Progenitor cell of endocrine pancreas (in vitro differentiated cells): ENCODE measurements at regions not wholly inside any gene's neighbourhood (a gene's known extent, or its start where the extent isn't known, plus 50 kb on each side); places are given as distances from the start of the nearest gene placed in this dataset.
A peak's percentile ranks its signal among the peaks of the same experiment; 100 is the strongest.
"Not testable (repeated sequence)": the region's sequence is repeated elsewhere in the genome, so short reads cannot be mapped to it uniquely, and the experiment has no call there.

Experiments used
- DNase-seq: peaks from one replicate; pipeline ENCODE4 v3.0.0; 2021; ENCODE audit warnings: low spot score; ENCODE audit not compliant: unreplicated experiment
- H3K27ac Mint-ChIP-seq: 2 replicates; pipeline ENCODE4 v1.8.0; 2021; ENCODE audit warnings: mild to moderate bottlenecking, moderate library complexity, mixed read lengths
- H3K27me3 Mint-ChIP-seq: 2 replicates; pipeline ENCODE4 v1.8.0; 2021; ENCODE audit warnings: mixed read lengths
- H3K36me3 Mint-ChIP-seq: 2 replicates; pipeline ENCODE4 v1.8.0; 2022; ENCODE audit warnings: mixed read lengths; ENCODE audit not compliant: insufficient read depth
- H3K4me1 Mint-ChIP-seq: 2 replicates; pipeline ENCODE4 v1.8.0; 2021; ENCODE audit warnings: low read depth, mixed read lengths
- H3K4me3 Mint-ChIP-seq: 2 replicates; pipeline ENCODE4 v1.8.0; 2021; ENCODE audit warnings: low read depth, mild to moderate bottlenecking, moderate library complexity, mixed read lengths
- H3K9me3 Mint-ChIP-seq: 2 replicates; pipeline ENCODE4 v1.8.0; 2021; ENCODE audit warnings: low read depth, mixed read lengths
- TF ChIP-seq, protein P1 (sequence below): fragments of 200-600 bp; sonication (generic); IDR thresholded peaks from one replicate; pipeline ENCODE4 v1.5.0; 2021; ENCODE audit warnings: antibody characterized with exemption, mild to moderate bottlenecking; ENCODE audit not compliant: unreplicated experiment

- H3K4me1 Mint-ChIP-seq, result peaks cover 2% of the 10 kb centered on the region
- H3K36me3 Mint-ChIP-seq, result no peaks in the 10 kb centered on the region
- peaks cover 8% of the 10 kb centered on the region for H3K9me3 Mint-ChIP-seq
- no peak overlapping the region for H3K27ac Mint-ChIP-seq
- DNase-seq, result peak; percentile 4
- no peak overlapping the region for H3K4me3 Mint-ChIP-seq
- TF ChIP-seq, protein P1, sequence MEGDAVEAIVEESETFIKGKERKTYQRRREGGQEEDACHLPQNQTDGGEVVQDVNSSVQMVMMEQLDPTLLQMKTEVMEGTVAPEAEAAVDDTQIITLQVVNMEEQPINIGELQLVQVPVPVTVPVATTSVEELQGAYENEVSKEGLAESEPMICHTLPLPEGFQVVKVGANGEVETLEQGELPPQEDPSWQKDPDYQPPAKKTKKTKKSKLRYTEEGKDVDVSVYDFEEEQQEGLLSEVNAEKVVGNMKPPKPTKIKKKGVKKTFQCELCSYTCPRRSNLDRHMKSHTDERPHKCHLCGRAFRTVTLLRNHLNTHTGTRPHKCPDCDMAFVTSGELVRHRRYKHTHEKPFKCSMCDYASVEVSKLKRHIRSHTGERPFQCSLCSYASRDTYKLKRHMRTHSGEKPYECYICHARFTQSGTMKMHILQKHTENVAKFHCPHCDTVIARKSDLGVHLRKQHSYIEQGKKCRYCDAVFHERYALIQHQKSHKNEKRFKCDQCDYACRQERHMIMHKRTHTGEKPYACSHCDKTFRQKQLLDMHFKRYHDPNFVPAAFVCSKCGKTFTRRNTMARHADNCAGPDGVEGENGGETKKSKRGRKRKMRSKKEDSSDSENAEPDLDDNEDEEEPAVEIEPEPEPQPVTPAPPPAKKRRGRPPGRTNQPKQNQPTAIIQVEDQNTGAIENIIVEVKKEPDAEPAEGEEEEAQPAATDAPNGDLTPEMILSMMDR, result no peak
- peaks cover 25% of the 10 kb centered on the region for H3K27me3 Mint-ChIP-seq
These were observed 1066.9 kb downstream of the BRD1 start for GRCh38 chr22:48760481-48761390.

DNA sequence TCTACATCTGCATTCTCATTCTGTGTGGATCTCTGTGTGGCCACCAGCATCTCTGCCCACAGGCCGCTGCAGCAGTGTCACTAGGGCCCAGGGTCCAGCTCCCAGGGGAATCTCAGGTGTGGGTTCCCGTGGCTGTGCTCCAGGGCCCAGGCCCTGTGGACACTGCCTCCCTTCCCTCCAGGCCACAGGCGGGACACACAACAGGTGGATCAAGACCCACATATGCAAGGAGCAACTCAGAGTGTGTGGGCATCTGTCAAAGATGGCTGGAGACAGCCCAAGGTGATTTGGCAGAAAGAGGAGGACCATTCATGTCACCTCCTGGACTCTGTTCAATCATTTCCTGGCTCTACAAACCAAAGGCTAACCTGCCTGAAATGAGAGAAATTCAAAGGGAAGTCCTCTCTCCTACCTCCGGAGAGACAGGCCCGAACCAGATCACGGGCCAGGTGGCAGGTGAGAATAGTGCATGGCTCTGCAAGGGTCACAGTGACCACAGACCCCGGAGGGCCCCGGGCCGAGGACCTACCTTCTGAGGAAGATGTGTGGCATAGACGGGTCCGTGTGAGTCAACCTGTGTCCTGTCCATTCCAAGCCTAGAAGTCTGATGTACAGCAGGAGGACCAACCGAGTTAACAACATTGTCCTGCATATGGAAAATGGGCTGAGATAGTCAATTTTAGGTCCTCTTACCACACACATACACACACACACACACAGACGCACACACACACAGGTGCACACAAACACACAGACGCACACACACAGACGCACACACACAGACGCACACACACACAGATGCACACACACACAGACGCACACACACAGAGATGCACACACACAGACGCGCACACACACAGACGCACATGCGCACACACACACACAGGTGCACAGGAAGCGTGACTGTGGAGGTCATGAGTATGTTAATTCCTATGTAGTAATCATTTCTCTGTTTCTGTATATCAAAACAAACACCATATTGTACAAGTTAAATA lies 1068.5 kb downstream of the BRD1 start:
- Mint-ChIP-seq H3K9me3 (no peaks in the 10 kb centered on the region), H3K4me1 (no peaks in the 10 kb centered on the region), H3K36me3 (no peaks in the 10 kb centered on the region), H3K4me3 (no peak overlapping the region), H3K27ac (no peak overlapping the region), H3K27me3 (peaks cover 25% of the 10 kb centered on the region)
- TF ChIP-seq, protein P1, result no peak
- DNase-seq, result peak; percentile 8

- Mint-ChIP-seq H3K27me3 (peaks cover 25% of the 10 kb centered on the region), H3K27ac (no peak overlapping the region), H3K4me1 (no peaks in the 10 kb centered on the region), H3K36me3 (no peaks in the 10 kb centered on the region), H3K9me3 (no peaks in the 10 kb centered on the region), H3K4me3 (no peak overlapping the region)
- peak; percentile 7 for DNase-seq
- TF ChIP-seq, protein P1, result no peak
These were observed 1069.6 kb downstream of the BRD1 start for GRCh38 chr22:48757985-48758561.

DNA sequence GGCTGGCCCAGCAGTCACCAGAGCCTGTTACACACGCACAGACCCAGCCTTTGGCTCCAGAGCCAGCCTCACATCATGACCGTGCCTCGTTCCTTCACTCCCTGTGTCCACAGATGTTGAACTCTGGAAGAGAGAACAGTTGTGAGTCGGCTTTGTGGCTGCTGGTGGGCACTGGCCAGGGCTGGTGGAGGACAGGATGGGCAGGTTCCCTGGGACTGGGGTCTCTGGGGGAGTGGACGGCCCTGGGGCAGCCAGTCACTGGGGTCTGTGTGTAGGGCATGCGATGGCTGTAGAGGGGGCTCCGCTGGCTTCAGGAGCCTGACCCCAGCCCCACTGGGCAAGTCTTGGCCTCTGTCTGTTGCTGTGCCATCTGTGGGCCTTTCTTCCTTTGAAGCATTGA lies 1070.1 kb downstream of the BRD1 start:
- H3K27me3 Mint-ChIP-seq, result peaks cover 25% of the 10 kb centered on the region
- no peaks in the 10 kb centered on the region for H3K4me1 Mint-ChIP-seq
- TF ChIP-seq, protein P1, result no peak
- no peak overlapping the region for H3K4me3 Mint-ChIP-seq
- H3K27ac Mint-ChIP-seq, result no peak overlapping the region
- H3K36me3 Mint-ChIP-seq, result no peaks in the 10 kb centered on the region
- H3K9me3 Mint-ChIP-seq, result no peaks in the 10 kb centered on the region
- DNase-seq, result peak; percentile 3

DNA sequence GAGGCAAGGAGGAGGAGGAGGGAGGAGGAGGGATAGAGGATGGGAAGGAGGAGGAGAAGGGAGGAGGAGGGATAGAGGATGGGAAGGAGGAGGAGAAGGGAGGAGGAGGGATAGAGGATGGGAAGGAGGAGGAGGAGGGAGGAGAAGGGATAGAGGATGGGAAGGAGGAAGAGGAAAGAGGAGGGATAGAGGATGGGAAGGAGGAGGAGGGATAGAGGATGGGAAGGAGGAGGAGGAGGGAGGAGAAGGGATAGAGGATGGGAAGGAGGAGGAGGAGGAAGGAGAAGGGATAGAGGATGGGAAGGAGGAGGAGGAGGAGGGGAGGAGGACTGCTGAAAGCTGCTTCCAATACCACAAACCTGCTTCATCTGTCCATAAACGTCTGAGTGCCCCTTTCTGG lies 1070.5 kb downstream of the BRD1 start:
- peaks cover 23% of the 10 kb centered on the region for H3K27me3 Mint-ChIP-seq
- not testable (repeated sequence) for H3K27ac Mint-ChIP-seq, H3K36me3 Mint-ChIP-seq, H3K4me3 Mint-ChIP-seq, H3K4me1 Mint-ChIP-seq, H3K9me3 Mint-ChIP-seq, DNase-seq
